H1 (cell line): ENCODE measurements at regions not wholly inside any gene's neighbourhood (a gene's known extent, or its start where the extent isn't known, plus 50 kb on each side); places are given as distances from the start of the nearest gene placed in this dataset.

Experiments used
- CTCF ChIA-PET: fragments of 300-600 bp; sonication (Branson Sonifier 250); formaldehyde crosslinking; loops from one replicate; lab custom pipeline; 2021; ENCODE audit not compliant: partially characterized antibody; lab: Charles Lee
- POLR2A ChIA-PET: fragments of 300-600 bp; sonication (Branson Sonifier 250); formaldehyde crosslinking; loops from one replicate; lab custom pipeline; 2021; ENCODE audit warnings: inconsistent platforms; ENCODE audit not compliant: partially characterized antibody; lab: Charles Lee
- DNase-seq, 2 experiments: peaks; one replicate each; pipeline versions ENCODE4 v3.0.0 to v3.0.0-alpha.2; 2010 to 2022; ENCODE audit warnings: low spot score in 2 of 2, low read depth in 1 of 2, mixed read lengths in 1 of 2
- FAIRE-seq: peaks from 2 replicates; lab custom pipeline; 2011; peaks lifted over from hg19 to GRCh38; lab: Jason Lieb, UNC
- H2AFZ ChIP-seq: 2 replicates; pipeline ENCODE4 v1.8.1; 2012; ENCODE audit warnings: low read length, inconsistent platforms
- H2AK5ac ChIP-seq: 2 replicates; pipeline ENCODE4 v1.6.1; 2013; ENCODE audit warnings: low read depth, low read length
- H2BK120ac ChIP-seq: replicated peaks from 2 replicates; pipeline ENCODE3; 2013; ENCODE audit warnings: low read depth, low read length, inconsistent platforms
- H2BK12ac ChIP-seq: 2 replicates; pipeline ENCODE4 v1.6.1; 2013; ENCODE audit warnings: low read depth, low read length
- H2BK15ac ChIP-seq: 2 replicates; pipeline ENCODE4 v1.6.1; 2013; ENCODE audit warnings: low read length
- H2BK20ac ChIP-seq: 2 replicates; pipeline ENCODE4 v1.6.1; 2013; ENCODE audit warnings: low read length
- H2BK5ac ChIP-seq: 2 replicates; pipeline ENCODE4 v1.6.1; 2013; ENCODE audit warnings: low read depth, low read length
- H3K14ac ChIP-seq: 2 replicates; pipeline ENCODE4 v1.6.1; 2013; ENCODE audit warnings: inconsistent platforms; ENCODE audit not compliant: insufficient read length
- H3K18ac ChIP-seq: 2 replicates; pipeline ENCODE4 v1.6.1; 2013; ENCODE audit warnings: low read length; ENCODE audit errors: extremely low read depth
- H3K23ac ChIP-seq: 2 replicates; pipeline ENCODE4 v1.6.1; 2013; ENCODE audit warnings: inconsistent platforms; ENCODE audit not compliant: insufficient read length
- H3K23me2 ChIP-seq: 2 replicates; pipeline ENCODE4 v1.6.1; 2013; ENCODE audit warnings: low read depth, low read length
- H3K27ac ChIP-seq: 2 replicates; pipeline ENCODE4 v1.6.1; 2011; ENCODE audit warnings: low read depth, low read length, inconsistent platforms
- H3K27me3 ChIP-seq, 4 experiments: replicated peaks in 1 of 4; 1 replicate in 1 of 4; 2 replicates in 3 of 4; pipeline versions ENCODE4 v1.6.1 to v1.8.1; 2011 to 2013; ENCODE audit warnings: low read length in 3 of 4, mild to moderate bottlenecking in 3 of 4, inconsistent platforms in 2 of 4, mixed read lengths in 2 of 4, moderate library complexity in 1 of 4; ENCODE audit not compliant: control insufficient read depth in 3 of 4, insufficient read depth in 3 of 4; ENCODE audit errors: extremely low read depth in 1 of 4
- H3K36me3 ChIP-seq, 4 experiments: 2 replicates each; pipeline versions ENCODE4 v1.6.1 to v1.8.1; 2011 to 2013; ENCODE audit warnings: mild to moderate bottlenecking in 4 of 4, low read length in 3 of 4, moderate library complexity in 2 of 4, control low read depth in 1 of 4, inconsistent platforms in 1 of 4; ENCODE audit not compliant: insufficient read depth in 4 of 4, control insufficient read depth in 2 of 4
- H3K4ac ChIP-seq: replicated peaks from 2 replicates; pipeline ENCODE3; 2013; ENCODE audit warnings: low read length, low read depth, mixed read lengths, inconsistent platforms; ENCODE audit not compliant: insufficient read length
- H3K4me1 ChIP-seq, 4 experiments: replicated peaks in 1 of 4; 1 replicate in 1 of 4; 2 replicates in 3 of 4; pipeline versions ENCODE4 v1.6.1 to v1.8.1; 2011 to 2013; ENCODE audit warnings: low read length in 3 of 4, inconsistent platforms in 2 of 4, mixed read lengths in 1 of 4; ENCODE audit not compliant: insufficient read depth in 4 of 4, control insufficient read depth in 3 of 4
- H3K4me2 ChIP-seq, 2 experiments: 2 replicates each; pipeline versions ENCODE4 v1.6.1 to v1.8.1; 2011 to 2013; ENCODE audit warnings: low read depth in 2 of 2, low read length in 2 of 2, control low read depth in 1 of 2, inconsistent platforms in 1 of 2, mild to moderate bottlenecking in 1 of 2; ENCODE audit not compliant: insufficient read depth in 1 of 2
- H3K4me3 ChIP-seq, 4 experiments: fragments of 200-600, 300-600 bp in 1 of 4; sonication (generic), shearing (Covaris generic), sonication (Bioruptor Twin) in 1 of 4; 2 replicates each; pipeline versions ENCODE4 v1.5.1 to v1.8.1; 2011 to 2016; ENCODE audit warnings: low read length in 4 of 4, low read depth in 3 of 4, control low read depth in 2 of 4, inconsistent platforms in 2 of 4, mild to moderate bottlenecking in 2 of 4, mixed read lengths in 1 of 4, moderate library complexity in 1 of 4; ENCODE audit not compliant: insufficient read depth in 2 of 4; ENCODE audit errors: extremely low read depth in 1 of 4
- H3K56ac ChIP-seq: replicated peaks from 2 replicates; pipeline ENCODE3; 2013; ENCODE audit warnings: low read depth, mild to moderate bottlenecking, mixed read lengths, low read length, inconsistent platforms; ENCODE audit not compliant: insufficient read length
- H3K79me1 ChIP-seq: 2 replicates; pipeline ENCODE4 v1.6.1; 2013; ENCODE audit warnings: low read depth, low read length, control low read depth
- H3K79me2 ChIP-seq, 2 experiments: 2 replicates each; pipeline versions ENCODE4 v1.6.1 to v1.8.1; 2012 to 2013; ENCODE audit warnings: low read length in 2 of 2, mild to moderate bottlenecking in 2 of 2, inconsistent platforms in 1 of 2; ENCODE audit not compliant: insufficient read depth in 2 of 2, control insufficient read depth in 1 of 2
- H3K9ac ChIP-seq, 4 experiments: replicated peaks in 1 of 4; 1 replicate in 1 of 4; 2 replicates in 3 of 4; pipeline versions ENCODE4 v1.6.1 to v1.8.1; 2011 to 2013; ENCODE audit warnings: low read depth in 3 of 4, low read length in 3 of 4, control low read depth in 2 of 4, mild to moderate bottlenecking in 2 of 4, moderate library complexity in 2 of 4, inconsistent platforms in 1 of 4; ENCODE audit errors: extremely low read depth in 1 of 4
- H3K9me3 ChIP-seq, 2 experiments: 2 replicates each; pipeline versions ENCODE4 v1.6.1 to v1.8.1; 2012 to 2013; ENCODE audit warnings: mild to moderate bottlenecking in 2 of 2, moderate library complexity in 2 of 2, control low read depth in 1 of 2, inconsistent platforms in 1 of 2, low read depth in 1 of 2, low read length in 1 of 2, mixed read lengths in 1 of 2; ENCODE audit not compliant: insufficient read depth in 2 of 2
- H4K20me1 ChIP-seq, 2 experiments: replicated peaks in 1 of 2; 2 replicates each; pipeline versions ENCODE3 to v1.8.1; 2011 to 2013; ENCODE audit warnings: inconsistent platforms in 2 of 2, low read length in 2 of 2, mild to moderate bottlenecking in 1 of 2; ENCODE audit not compliant: insufficient read depth in 2 of 2, control insufficient read depth in 1 of 2
- H4K5ac ChIP-seq: 2 replicates; pipeline ENCODE4 v1.6.1; 2013; ENCODE audit warnings: low read length, low read depth, mixed read lengths, inconsistent platforms; ENCODE audit not compliant: insufficient read length
- H4K8ac ChIP-seq: 2 replicates; pipeline ENCODE4 v1.8.0; 2013; ENCODE audit warnings: mild to moderate bottlenecking, moderate library complexity, low read length, inconsistent platforms; ENCODE audit not compliant: insufficient read depth; ENCODE audit errors: extremely low read depth
- H4K91ac ChIP-seq: replicated peaks from 2 replicates; pipeline ENCODE3; 2013; ENCODE audit warnings: low read length, mixed read lengths, inconsistent platforms; ENCODE audit not compliant: insufficient read length
- BACH1 ChIP-seq: IDR thresholded peaks from 2 replicates; pipeline ENCODE4 v1.6.1; 2012; ENCODE audit warnings: low read length, improper control_type of control experiment
- BCL11A ChIP-seq, 2 experiments: IDR thresholded peaks; one replicate each; pipeline ENCODE4 v1.6.1; 2011; ENCODE audit warnings: low read depth in 2 of 2, low read length in 2 of 2, mild to moderate bottlenecking in 2 of 2
- CEBPB ChIP-seq: IDR thresholded peaks from 2 replicates; pipeline ENCODE4 v1.6.1; 2012; ENCODE audit warnings: low read depth, low read length
- CHD2 ChIP-seq: IDR thresholded peaks from 2 replicates; pipeline ENCODE4 v1.6.1; 2012; ENCODE audit warnings: low read length, improper control_type of control experiment
- HDAC2 ChIP-seq, 2 experiments: fragments of 300-600 bp in 1 of 2; sonication (generic) in 1 of 2; IDR thresholded peaks; 2 replicates each; pipeline ENCODE4 v1.6.1; 2011 to 2012; ENCODE audit warnings: low read depth in 2 of 2, low read length in 2 of 2, mild to moderate bottlenecking in 2 of 2, moderate library complexity in 2 of 2, borderline replicate concordance in 1 of 2, inconsistent platforms in 1 of 2
- NRF1 ChIP-seq: IDR thresholded peaks from 2 replicates; pipeline ENCODE4 v1.6.1; 2011; ENCODE audit warnings: mild to moderate bottlenecking, low read depth, low read length, improper control_type of control experiment
- POLR2A ChIP-seq, 2 experiments: IDR thresholded peaks; 1 replicate in 1 of 2; 2 replicates in 1 of 2; pipeline ENCODE4 v1.6.1; 2011; ENCODE audit warnings: low read depth in 2 of 2, low read length in 2 of 2, mild to moderate bottlenecking in 2 of 2; ENCODE audit errors: control extremely low read depth in 1 of 2
- RAD21 ChIP-seq, 2 experiments: IDR thresholded peaks in 1 of 2; conservative IDR thresholded peaks in 1 of 2; 2 replicates each; pipeline ENCODE4 v1.6.1; 2011; ENCODE audit warnings: low read depth in 2 of 2, low read length in 2 of 2, improper control_type of control experiment in 1 of 2, inconsistent platforms in 1 of 2, mild to moderate bottlenecking in 1 of 2, moderate library complexity in 1 of 2
- RXRA ChIP-seq: IDR thresholded peaks from 2 replicates; pipeline ENCODE4 v1.6.1; 2011; ENCODE audit warnings: low read depth, mild to moderate bottlenecking, low read length, moderate library complexity; ENCODE audit not compliant: insufficient read depth
- SIN3A ChIP-seq, 2 experiments: IDR thresholded peaks in 1 of 2; conservative IDR thresholded peaks in 1 of 2; 2 replicates each; pipeline ENCODE4 v1.6.1; 2011 to 2012; ENCODE audit warnings: low read length in 2 of 2, improper control_type of control experiment in 1 of 2, low read depth in 1 of 2, mild to moderate bottlenecking in 1 of 2
- SP1 ChIP-seq: IDR thresholded peaks from 2 replicates; pipeline ENCODE4 v1.6.1; 2011; ENCODE audit warnings: low read depth, low read length
- WGBS, 2 experiments: shearing (Covaris generic) in 1 of 2; methylation state at CpG; one replicate each; pipeline versions ENCODE4 v1.1.6 to v1.1.7; 2013 to 2015; ENCODE audit warnings: low lambda C conversion rate in 2 of 2, mixed read lengths in 2 of 2, inconsistent platforms in 1 of 2, low coverage in 1 of 2, missing lambda C conversion rate in 1 of 2; ENCODE audit not compliant: insufficient replicate concordance in 2 of 2, insufficient coverage in 1 of 2, insufficient read length in 1 of 2; ENCODE audit errors: extremely low coverage in 1 of 2, missing lambda C conversion rate in 1 of 2; 5-methylcytosine and 5-hydroxymethylcytosine counted together
- TF ChIP-seq, protein P1 (sequence below): IDR thresholded peaks from 2 replicates; pipeline ENCODE4 v1.6.1; 2012; ENCODE audit warnings: inconsistent platforms
- TF ChIP-seq, protein P2 (sequence below): IDR thresholded peaks from 2 replicates; pipeline ENCODE4 v1.6.1; 2011; ENCODE audit warnings: low read depth, mild to moderate bottlenecking, low read length; ENCODE audit not compliant: insufficient read depth

DNA sequence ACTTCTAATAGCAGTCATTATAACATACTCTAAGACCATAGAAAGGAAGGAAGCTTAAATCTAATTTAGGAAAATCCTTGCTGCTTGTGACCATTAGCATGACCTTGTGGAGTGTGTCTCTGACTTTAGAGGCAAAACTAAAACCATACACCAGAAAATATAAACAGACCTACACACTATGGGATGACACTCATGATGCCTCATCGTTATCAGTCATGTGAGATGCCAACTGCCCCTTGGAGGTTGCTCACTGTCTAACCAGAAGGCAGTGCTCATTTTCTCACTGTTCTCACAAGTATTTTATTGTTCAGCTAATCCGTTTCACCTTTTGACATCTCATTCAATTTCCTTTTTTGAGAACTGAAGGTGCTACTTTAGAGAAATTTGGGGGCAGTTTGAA is 376.9 kb downstream of the RND3 start:
- ChIA-PET POLR2A (no interaction called here), CTCF (interaction anchor here (1.2 kb wide), 2 partner anchors 8 to 12 kb away, joined by 3 to 5 read pairs; no protein-coding TSS in a partner anchor)
- Histone ChIP-seq H3K27ac (no peak overlapping the region), H3K79me2 (no peaks in the 10 kb centered on the region), H4K91ac (no peak overlapping the region), H3K14ac (no peak overlapping the region), H2AFZ (no peak overlapping the region), H3K9me3 (no peaks in the 10 kb centered on the region), H2BK5ac (no peak overlapping the region), H2BK12ac (no peak overlapping the region), H4K20me1 (no peaks in the 10 kb centered on the region), H2BK120ac (no peak overlapping the region), H3K9ac (no peak overlapping the region), H2BK20ac (no peak overlapping the region), H3K4me2 (no peak overlapping the region), H3K4ac (no peak overlapping the region), H2AK5ac (no peak overlapping the region), H3K27me3 (no peaks in the 10 kb centered on the region; a peak in 1 of 7 replicates), H3K79me1 (no peaks in the 10 kb centered on the region), H3K18ac (no peak overlapping the region), H3K56ac (no peak overlapping the region), H3K4me1 (no peaks in the 10 kb centered on the region), H4K5ac (no peak overlapping the region), H3K36me3 (no peaks in the 10 kb centered on the region), H3K4me3 (no peak overlapping the region), H4K8ac (no peak overlapping the region), H3K23ac (no peak overlapping the region), H2BK15ac (no peak overlapping the region), H3K23me2 (no peaks in the 10 kb centered on the region)
- FAIRE-seq (no peak), DNase-seq (no peak)
- WGBS, 2 experiments: 93% methylated on average over 2 of the region's 2 CpGs; no CpG with 5 or more reads in 1 of the 2 experiments
- TF ChIP-seq SP1 (no peak), NRF1 (no peak), RXRA (no peak), RAD21 (IDR thresholded peaks at IDR 0.05 in 1 of 2, conservative IDR thresholded peaks at IDR 0.05 in 1 of 2; ENCODE audit: low read depth in 2 of 2, low read length in 2 of 2) (no peak), BACH1 (no peak), SIN3A (conservative IDR thresholded peaks at IDR 0.05 in 1 of 2, IDR thresholded peaks at IDR 0.05 in 1 of 2; ENCODE audit: low read depth in 1 of 2, low read length in 2 of 2) (no peak), CHD2 (no peak), BCL11A (IDR thresholded peaks at IDR 0.05; ENCODE audit: low read depth in 2 of 2, low read length in 2 of 2) (no peak), POLR2A (IDR thresholded peaks at IDR 0.05; ENCODE audit: control extremely low read depth in 1 of 2, low read depth in 2 of 2, low read length in 2 of 2) (no peak), HDAC2 (IDR thresholded peaks at IDR 0.05; ENCODE audit: borderline replicate concordance in 1 of 2, low read depth in 2 of 2, low read length in 2 of 2) (no peak), CEBPB (no peak)
- TF ChIP-seq, protein P1, sequence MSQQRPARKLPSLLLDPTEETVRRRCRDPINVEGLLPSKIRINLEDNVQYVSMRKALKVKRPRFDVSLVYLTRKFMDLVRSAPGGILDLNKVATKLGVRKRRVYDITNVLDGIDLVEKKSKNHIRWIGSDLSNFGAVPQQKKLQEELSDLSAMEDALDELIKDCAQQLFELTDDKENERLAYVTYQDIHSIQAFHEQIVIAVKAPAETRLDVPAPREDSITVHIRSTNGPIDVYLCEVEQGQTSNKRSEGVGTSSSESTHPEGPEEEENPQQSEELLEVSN: no peak
- TF ChIP-seq, protein P2, sequence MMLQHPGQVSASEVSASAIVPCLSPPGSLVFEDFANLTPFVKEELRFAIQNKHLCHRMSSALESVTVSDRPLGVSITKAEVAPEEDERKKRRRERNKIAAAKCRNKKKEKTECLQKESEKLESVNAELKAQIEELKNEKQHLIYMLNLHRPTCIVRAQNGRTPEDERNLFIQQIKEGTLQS: no peak
